Neural cell (in vitro differentiated cells): ENCODE measurements at regions not wholly inside any gene's neighbourhood (a gene's known extent, or its start where the extent isn't known, plus 50 kb on each side); places are given as distances from the start of the nearest gene placed in this dataset.

Experiments used
- H2AFZ ChIP-seq: fragments of 200-600, 300-800 bp; sonication (generic), shearing (Covaris generic); 2 replicates; pipeline ENCODE4 v1.6.0; 2014; ENCODE audit warnings: low read depth, mild to moderate bottlenecking, antibody characterized with exemption, low read length, moderate library complexity
- H3F3A ChIP-seq: fragments of 200-600 bp; shearing (Covaris generic); 2 replicates; pipeline ENCODE4 v1.6.1; 2016; ENCODE audit warnings: mild to moderate bottlenecking, moderate library complexity, mixed read lengths, antibody characterized with exemption, low read length; ENCODE audit not compliant: insufficient read depth, poor library complexity, severe bottlenecking
- H3K27ac ChIP-seq: fragments of 200-600, 300-800 bp; sonication (generic), shearing (Covaris generic); 2 replicates; pipeline ENCODE4 v1.5.1; 2014; ENCODE audit warnings: mild to moderate bottlenecking, low read length, moderate library complexity
- H3K27me3 ChIP-seq: fragments of 300-800, 200-600 bp; sonication (generic), shearing (Covaris generic); 2 replicates; pipeline ENCODE4 v1.6.0; 2014; ENCODE audit warnings: mild to moderate bottlenecking, low read depth, low read length, moderate library complexity; ENCODE audit not compliant: insufficient read depth
- H3K36me3 ChIP-seq: fragments of 300-800, 200-600 bp; sonication (generic), shearing (Covaris generic); 2 replicates; pipeline ENCODE4 v1.5.1; 2014; ENCODE audit warnings: mild to moderate bottlenecking, antibody characterized with exemption, low read length, moderate library complexity; ENCODE audit not compliant: insufficient read depth
- H3K4me2 ChIP-seq: fragments of 300-800, 200-600 bp; sonication (generic), shearing (Covaris generic); 2 replicates; pipeline ENCODE4 v1.6.0; 2014; ENCODE audit warnings: mild to moderate bottlenecking, low read length
- H3K4me3 ChIP-seq: fragments of 300-800, 200-600 bp; sonication (generic), shearing (Covaris generic); 2 replicates; pipeline ENCODE4 v1.5.1; 2014; ENCODE audit warnings: mild to moderate bottlenecking, low read length, moderate library complexity
- H3K79me2 ChIP-seq: fragments of 200-600 bp; shearing (Covaris generic); replicated peaks from 2 replicates; pipeline ENCODE4 v1.6.0; 2014; ENCODE audit warnings: mild to moderate bottlenecking, low read length, moderate library complexity; ENCODE audit not compliant: insufficient read depth
- H3K9ac ChIP-seq: fragments of 300-800, 200-600 bp; sonication (generic), shearing (Covaris generic); 2 replicates; pipeline ENCODE4 v1.6.1; 2016; ENCODE audit warnings: mild to moderate bottlenecking, low read length, mixed read lengths
- H3K9me2 ChIP-seq: fragments of 200-600 bp; shearing (Covaris generic); 2 replicates; pipeline ENCODE4 v1.6.1; 2016; ENCODE audit warnings: mild to moderate bottlenecking, low read length, mixed read lengths; ENCODE audit not compliant: insufficient read depth
- H3K9me3 ChIP-seq: fragments of 200-600, 300-800 bp; sonication (generic), shearing (Covaris generic); 2 replicates; pipeline ENCODE4 v1.6.1; 2016; ENCODE audit warnings: mild to moderate bottlenecking, mixed run types, low read length, moderate library complexity, mixed read lengths
- H4K20me1 ChIP-seq: fragments of 200-600 bp; shearing (Covaris generic); 2 replicates; pipeline ENCODE4 v1.6.1; 2016; ENCODE audit warnings: mild to moderate bottlenecking, mixed run types; ENCODE audit not compliant: insufficient read depth
- CTCF ChIP-seq: fragments of 450-650 bp; IDR thresholded peaks from 2 replicates; pipeline ENCODE4 v1.5.1; 2014; ENCODE audit warnings: antibody characterized with exemption, mild to moderate bottlenecking, moderate library complexity; ENCODE audit not compliant: poor library complexity, severe bottlenecking
- EP300 ChIP-seq: fragments of 450-650 bp; conservative IDR thresholded peaks from 2 replicates; pipeline ENCODE4 v1.6.1; 2014; ENCODE audit warnings: antibody characterized with exemption, mild to moderate bottlenecking, moderate library complexity; ENCODE audit not compliant: poor library complexity, severe bottlenecking
- EZH2 ChIP-seq: fragments of 200-600, 300-800 bp; shearing (Covaris generic), sonication (generic); IDR thresholded peaks from 2 replicates; pipeline ENCODE4 v1.6.1; 2014; ENCODE audit warnings: antibody characterized with exemption, low read length, borderline replicate concordance, mild to moderate bottlenecking; ENCODE audit not compliant: insufficient read depth, poor library complexity, severe bottlenecking
- MXI1 ChIP-seq: fragments of 450-650 bp; conservative IDR thresholded peaks from 2 replicates; pipeline ENCODE4 v1.6.1; 2014; ENCODE audit warnings: antibody characterized with exemption, mild to moderate bottlenecking; ENCODE audit not compliant: poor library complexity, severe bottlenecking
- POLR2AphosphoS5 ChIP-seq: IDR thresholded peaks from 2 replicates; pipeline ENCODE4 v1.6.1; 2012
- RAD21 ChIP-seq: fragments of 450-650 bp; conservative IDR thresholded peaks from 2 replicates; pipeline ENCODE4 v1.6.1; 2014; ENCODE audit warnings: antibody characterized with exemption, mild to moderate bottlenecking, moderate library complexity
- REST ChIP-seq: IDR thresholded peaks from 2 replicates; pipeline ENCODE4 v1.6.1; 2012; ENCODE audit warnings: borderline replicate concordance
- SMC3 ChIP-seq: fragments of 450-650 bp; conservative IDR thresholded peaks from 2 replicates; pipeline ENCODE4 v1.6.1; 2014; ENCODE audit warnings: antibody characterized with exemption, mild to moderate bottlenecking, moderate library complexity; ENCODE audit not compliant: poor library complexity
- TAF1 ChIP-seq: IDR thresholded peaks from 2 replicates; pipeline ENCODE4 v1.6.1; 2012; ENCODE audit warnings: low read depth

GRCh38 chr20:5689463-5689862 lies 60.7 kb upstream of the SHLD1 start:
- Histone ChIP-seq H3K79me2 (no peaks in the 10 kb centered on the region), H3K27me3 (no peaks in the 10 kb centered on the region), H3K27ac (no peak overlapping the region), H3K36me3 (no peaks in the 10 kb centered on the region), H3K4me3 (no peak overlapping the region), H3K4me2 (no peak overlapping the region), H3K9me3 (no peaks in the 10 kb centered on the region), H2AFZ (no peak overlapping the region), H3K9me2 (no peaks in the 10 kb centered on the region), H3K9ac (no peak overlapping the region), H3F3A (no peaks in the 10 kb centered on the region), H4K20me1 (no peaks in the 10 kb centered on the region)
- TF ChIP-seq EP300: no peak
- TF ChIP-seq REST: no peak
- TF ChIP-seq CTCF: no peak
- TF ChIP-seq TAF1: no peak
- no peak for TF ChIP-seq RAD21
- TF ChIP-seq MXI1: no peak
- TF ChIP-seq SMC3: no peak
- TF ChIP-seq POLR2AphosphoS5: no peak
- no peak for TF ChIP-seq EZH2

GRCh38 chr20:5688431-5688972 lies 61.7 kb upstream of the SHLD1 start:
- H3K9me2 ChIP-seq: no peaks in the 10 kb centered on the region
- H3K27ac ChIP-seq: no peak overlapping the region
- H3K79me2 ChIP-seq: no peaks in the 10 kb centered on the region
- H3F3A ChIP-seq: no peaks in the 10 kb centered on the region
- H3K9ac ChIP-seq: no peak overlapping the region
- TF ChIP-seq TAF1: no peak
- no peaks in the 10 kb centered on the region for H3K36me3 ChIP-seq
- H3K27me3 ChIP-seq: no peaks in the 10 kb centered on the region
- H3K9me3 ChIP-seq: no peaks in the 10 kb centered on the region
- H3K4me2 ChIP-seq: no peak overlapping the region
- no peak overlapping the region for H2AFZ ChIP-seq
- H4K20me1 ChIP-seq: no peaks in the 10 kb centered on the region
- no peak overlapping the region for H3K4me3 ChIP-seq

GRCh38 chr20:5687884-5688283 lies 62.3 kb upstream of the SHLD1 start:
- Histone ChIP-seq H3K79me2 (no peaks in the 10 kb centered on the region), H3K4me2 (no peak overlapping the region), H3K27me3 (no peaks in the 10 kb centered on the region), H3K9me3 (no peaks in the 10 kb centered on the region), H3K4me3 (no peak overlapping the region), H3K9me2 (no peaks in the 10 kb centered on the region), H3F3A (no peaks in the 10 kb centered on the region), H2AFZ (no peak overlapping the region), H3K9ac (no peak overlapping the region), H4K20me1 (no peaks in the 10 kb centered on the region), H3K27ac (no peak overlapping the region), H3K36me3 (no peaks in the 10 kb centered on the region)
- TF ChIP-seq REST (no peak), CTCF (no peak), EP300 (no peak), EZH2 (no peak), MXI1 (no peak), SMC3 (no peak), POLR2AphosphoS5 (no peak), TAF1 (no peak), RAD21 (no peak)
